H1 (cell line): ENCODE measurements at regions not wholly inside any gene's neighbourhood (a gene's known extent, or its start where the extent isn't known, plus 50 kb on each side); places are given as distances from the start of the nearest gene placed in this dataset.

Experiments
- CTCF ChIA-PET: fragments of 300-600 bp; sonication (Branson Sonifier 250); formaldehyde crosslinking; loops from one replicate; lab custom pipeline; 2021; ENCODE audit not compliant: partially characterized antibody; lab: Charles Lee
- POLR2A ChIA-PET: fragments of 300-600 bp; sonication (Branson Sonifier 250); formaldehyde crosslinking; loops from one replicate; lab custom pipeline; 2021; ENCODE audit warnings: inconsistent platforms; ENCODE audit not compliant: partially characterized antibody; lab: Charles Lee
- DNase-seq, 2 experiments: peaks; one replicate each; pipeline versions ENCODE4 v3.0.0 to v3.0.0-alpha.2; 2010 to 2022; ENCODE audit warnings: low spot score in 2 of 2, low read depth in 1 of 2, mixed read lengths in 1 of 2
- FAIRE-seq: peaks from 2 replicates; lab custom pipeline; 2011; peaks lifted over from hg19 to GRCh38; lab: Jason Lieb, UNC
- H2AFZ ChIP-seq: 2 replicates; pipeline ENCODE4 v1.8.1; 2012; ENCODE audit warnings: low read length, inconsistent platforms
- H2AK5ac ChIP-seq: 2 replicates; pipeline ENCODE4 v1.6.1; 2013; ENCODE audit warnings: low read depth, low read length
- H2BK120ac ChIP-seq: replicated peaks from 2 replicates; pipeline ENCODE3; 2013; ENCODE audit warnings: low read depth, low read length, inconsistent platforms
- H2BK12ac ChIP-seq: 2 replicates; pipeline ENCODE4 v1.6.1; 2013; ENCODE audit warnings: low read depth, low read length
- H2BK15ac ChIP-seq: 2 replicates; pipeline ENCODE4 v1.6.1; 2013; ENCODE audit warnings: low read length
- H2BK20ac ChIP-seq: 2 replicates; pipeline ENCODE4 v1.6.1; 2013; ENCODE audit warnings: low read length
- H2BK5ac ChIP-seq: 2 replicates; pipeline ENCODE4 v1.6.1; 2013; ENCODE audit warnings: low read depth, low read length
- H3K14ac ChIP-seq: 2 replicates; pipeline ENCODE4 v1.6.1; 2013; ENCODE audit warnings: inconsistent platforms; ENCODE audit not compliant: insufficient read length
- H3K18ac ChIP-seq: 2 replicates; pipeline ENCODE4 v1.6.1; 2013; ENCODE audit warnings: low read length; ENCODE audit errors: extremely low read depth
- H3K23ac ChIP-seq: 2 replicates; pipeline ENCODE4 v1.6.1; 2013; ENCODE audit warnings: inconsistent platforms; ENCODE audit not compliant: insufficient read length
- H3K23me2 ChIP-seq: 2 replicates; pipeline ENCODE4 v1.6.1; 2013; ENCODE audit warnings: low read depth, low read length
- H3K27ac ChIP-seq: 2 replicates; pipeline ENCODE4 v1.6.1; 2011; ENCODE audit warnings: low read depth, low read length, inconsistent platforms
- H3K27me3 ChIP-seq, 4 experiments: replicated peaks in 1 of 4; 1 replicate in 1 of 4; 2 replicates in 3 of 4; pipeline versions ENCODE4 v1.6.1 to v1.8.1; 2011 to 2013; ENCODE audit warnings: low read length in 3 of 4, mild to moderate bottlenecking in 3 of 4, inconsistent platforms in 2 of 4, mixed read lengths in 2 of 4, moderate library complexity in 1 of 4; ENCODE audit not compliant: control insufficient read depth in 3 of 4, insufficient read depth in 3 of 4; ENCODE audit errors: extremely low read depth in 1 of 4
- H3K36me3 ChIP-seq, 4 experiments: 2 replicates each; pipeline versions ENCODE4 v1.6.1 to v1.8.1; 2011 to 2013; ENCODE audit warnings: mild to moderate bottlenecking in 4 of 4, low read length in 3 of 4, moderate library complexity in 2 of 4, control low read depth in 1 of 4, inconsistent platforms in 1 of 4; ENCODE audit not compliant: insufficient read depth in 4 of 4, control insufficient read depth in 2 of 4
- H3K4ac ChIP-seq: replicated peaks from 2 replicates; pipeline ENCODE3; 2013; ENCODE audit warnings: low read length, low read depth, mixed read lengths, inconsistent platforms; ENCODE audit not compliant: insufficient read length
- H3K4me1 ChIP-seq, 4 experiments: replicated peaks in 1 of 4; 1 replicate in 1 of 4; 2 replicates in 3 of 4; pipeline versions ENCODE4 v1.6.1 to v1.8.1; 2011 to 2013; ENCODE audit warnings: low read length in 3 of 4, inconsistent platforms in 2 of 4, mixed read lengths in 1 of 4; ENCODE audit not compliant: insufficient read depth in 4 of 4, control insufficient read depth in 3 of 4
- H3K4me2 ChIP-seq, 2 experiments: 2 replicates each; pipeline versions ENCODE4 v1.6.1 to v1.8.1; 2011 to 2013; ENCODE audit warnings: low read depth in 2 of 2, low read length in 2 of 2, control low read depth in 1 of 2, inconsistent platforms in 1 of 2, mild to moderate bottlenecking in 1 of 2; ENCODE audit not compliant: insufficient read depth in 1 of 2
- H3K4me3 ChIP-seq, 4 experiments: fragments of 200-600, 300-600 bp in 1 of 4; sonication (generic), shearing (Covaris generic), sonication (Bioruptor Twin) in 1 of 4; 2 replicates each; pipeline versions ENCODE4 v1.5.1 to v1.8.1; 2011 to 2016; ENCODE audit warnings: low read length in 4 of 4, low read depth in 3 of 4, control low read depth in 2 of 4, inconsistent platforms in 2 of 4, mild to moderate bottlenecking in 2 of 4, mixed read lengths in 1 of 4, moderate library complexity in 1 of 4; ENCODE audit not compliant: insufficient read depth in 2 of 4; ENCODE audit errors: extremely low read depth in 1 of 4
- H3K56ac ChIP-seq: replicated peaks from 2 replicates; pipeline ENCODE3; 2013; ENCODE audit warnings: low read depth, mild to moderate bottlenecking, mixed read lengths, low read length, inconsistent platforms; ENCODE audit not compliant: insufficient read length
- H3K79me1 ChIP-seq: 2 replicates; pipeline ENCODE4 v1.6.1; 2013; ENCODE audit warnings: low read depth, low read length, control low read depth
- H3K79me2 ChIP-seq, 2 experiments: 2 replicates each; pipeline versions ENCODE4 v1.6.1 to v1.8.1; 2012 to 2013; ENCODE audit warnings: low read length in 2 of 2, mild to moderate bottlenecking in 2 of 2, inconsistent platforms in 1 of 2; ENCODE audit not compliant: insufficient read depth in 2 of 2, control insufficient read depth in 1 of 2
- H3K9ac ChIP-seq, 4 experiments: replicated peaks in 1 of 4; 1 replicate in 1 of 4; 2 replicates in 3 of 4; pipeline versions ENCODE4 v1.6.1 to v1.8.1; 2011 to 2013; ENCODE audit warnings: low read depth in 3 of 4, low read length in 3 of 4, control low read depth in 2 of 4, mild to moderate bottlenecking in 2 of 4, moderate library complexity in 2 of 4, inconsistent platforms in 1 of 4; ENCODE audit errors: extremely low read depth in 1 of 4
- H3K9me3 ChIP-seq, 2 experiments: 2 replicates each; pipeline versions ENCODE4 v1.6.1 to v1.8.1; 2012 to 2013; ENCODE audit warnings: mild to moderate bottlenecking in 2 of 2, moderate library complexity in 2 of 2, control low read depth in 1 of 2, inconsistent platforms in 1 of 2, low read depth in 1 of 2, low read length in 1 of 2, mixed read lengths in 1 of 2; ENCODE audit not compliant: insufficient read depth in 2 of 2
- H4K20me1 ChIP-seq, 2 experiments: replicated peaks in 1 of 2; 2 replicates each; pipeline versions ENCODE3 to v1.8.1; 2011 to 2013; ENCODE audit warnings: inconsistent platforms in 2 of 2, low read length in 2 of 2, mild to moderate bottlenecking in 1 of 2; ENCODE audit not compliant: insufficient read depth in 2 of 2, control insufficient read depth in 1 of 2
- H4K5ac ChIP-seq: 2 replicates; pipeline ENCODE4 v1.6.1; 2013; ENCODE audit warnings: low read length, low read depth, mixed read lengths, inconsistent platforms; ENCODE audit not compliant: insufficient read length
- H4K8ac ChIP-seq: 2 replicates; pipeline ENCODE4 v1.8.0; 2013; ENCODE audit warnings: mild to moderate bottlenecking, moderate library complexity, low read length, inconsistent platforms; ENCODE audit not compliant: insufficient read depth; ENCODE audit errors: extremely low read depth
- H4K91ac ChIP-seq: replicated peaks from 2 replicates; pipeline ENCODE3; 2013; ENCODE audit warnings: low read length, mixed read lengths, inconsistent platforms; ENCODE audit not compliant: insufficient read length
- FOSL1 ChIP-seq: IDR thresholded peaks from 2 replicates; pipeline ENCODE4 v1.6.1; 2011; ENCODE audit warnings: mild to moderate bottlenecking, low read depth, low read length, moderate library complexity; ENCODE audit not compliant: insufficient read depth
- KDM5A ChIP-seq: fragments of 200-600 bp; IDR thresholded peaks from 2 replicates; pipeline ENCODE4 v1.7.1; 2012; ENCODE audit warnings: mild to moderate bottlenecking, low read length, inconsistent platforms, mixed read lengths
- SP1 ChIP-seq: IDR thresholded peaks from 2 replicates; pipeline ENCODE4 v1.6.1; 2011; ENCODE audit warnings: low read depth, low read length
- WGBS, 2 experiments: shearing (Covaris generic) in 1 of 2; methylation state at CpG; one replicate each; pipeline versions ENCODE4 v1.1.6 to v1.1.7; 2013 to 2015; ENCODE audit warnings: low lambda C conversion rate in 2 of 2, mixed read lengths in 2 of 2, inconsistent platforms in 1 of 2, low coverage in 1 of 2, missing lambda C conversion rate in 1 of 2; ENCODE audit not compliant: insufficient replicate concordance in 2 of 2, insufficient coverage in 1 of 2, insufficient read length in 1 of 2; ENCODE audit errors: extremely low coverage in 1 of 2, missing lambda C conversion rate in 1 of 2; 5-methylcytosine and 5-hydroxymethylcytosine counted together

- POLR2A ChIA-PET = no interaction called here
- Histone ChIP-seq H2AFZ (no peak overlapping the region), H3K14ac (no peak overlapping the region), H3K18ac (no peak overlapping the region), H3K4me1 (no peaks in the 10 kb centered on the region), H2BK5ac (no peak overlapping the region), H3K4ac (no peak overlapping the region), H3K56ac (no peak overlapping the region), H4K91ac (no peak overlapping the region), H3K79me2 (no peaks in the 10 kb centered on the region), H3K9ac (no peak overlapping the region), H3K23me2 (no peaks in the 10 kb centered on the region), H2AK5ac (no peak overlapping the region), H3K79me1 (no peaks in the 10 kb centered on the region), H3K27ac (no peak overlapping the region), H3K9me3 (no peaks in the 10 kb centered on the region)
- no peak for FAIRE-seq
- no peak for TF ChIP-seq SP1
- no peak for TF ChIP-seq FOSL1
- TF ChIP-seq KDM5A = no peak
- TF ChIP-seq, all 59 proteins: peak for 0
- Histone ChIP-seq H3K23ac (no peak overlapping the region), H4K20me1 (no peaks in the 10 kb centered on the region), H4K8ac (no peak overlapping the region), H2BK120ac (no peak overlapping the region), H3K27me3 (no peaks in the 10 kb centered on the region), H4K5ac (no peak overlapping the region), H2BK20ac (no peak overlapping the region), H2BK12ac (no peak overlapping the region), H3K4me3 (no peak overlapping the region), H3K4me2 (no peak overlapping the region), H2BK15ac (no peak overlapping the region), H3K36me3 (no peaks in the 10 kb centered on the region)
- no peak for DNase-seq
- CTCF ChIA-PET = interaction anchor here (0.6 to 1.0 kb wide), 3 partner anchors 19 to 553 kb away, joined by 3 read pairs; no protein-coding TSS in a partner anchor
- WGBS, 2 experiments = 92% methylated on average over 2 of the region's 2 CpGs; no CpG with 5 or more reads in 1 of the 2 experiments
Observed at GRCh38 chr4:137267024-137267423, 265.3 kb downstream of the PCDH18 start.
